GM13977 (cell line): ENCODE measurements at regions not wholly inside any gene's neighbourhood (a gene's known extent, or its start where the extent isn't known, plus 50 kb on each side); places are given as distances from the start of the nearest gene placed in this dataset.

ENCODE experiments used
- DNase-seq: peaks from one replicate; pipeline ENCODE4 v3.0.0; 2012; ENCODE audit warnings: low spot score
- in situ Hi-C: fragments of 300-500 bp; cut with MboI; formaldehyde crosslinking; loops from one replicate; pipeline ENCODE4 v1.12.0; 2022; ENCODE audit warnings: low sequenced_read_pairs, low pct_unique_long_range_greater_than_20kb, mixed read lengths, inconsistent platforms; ENCODE audit not compliant: unreplicated experiment
- TF ChIP-seq, protein P1 (sequence below): IDR thresholded peaks from 2 replicates; pipeline ENCODE4 v1.5.1; 2012; ENCODE audit warnings: mild to moderate bottlenecking, control low read depth; ENCODE audit not compliant: insufficient read depth; ENCODE audit errors: extremely low read depth, missing control alignments

DNA sequence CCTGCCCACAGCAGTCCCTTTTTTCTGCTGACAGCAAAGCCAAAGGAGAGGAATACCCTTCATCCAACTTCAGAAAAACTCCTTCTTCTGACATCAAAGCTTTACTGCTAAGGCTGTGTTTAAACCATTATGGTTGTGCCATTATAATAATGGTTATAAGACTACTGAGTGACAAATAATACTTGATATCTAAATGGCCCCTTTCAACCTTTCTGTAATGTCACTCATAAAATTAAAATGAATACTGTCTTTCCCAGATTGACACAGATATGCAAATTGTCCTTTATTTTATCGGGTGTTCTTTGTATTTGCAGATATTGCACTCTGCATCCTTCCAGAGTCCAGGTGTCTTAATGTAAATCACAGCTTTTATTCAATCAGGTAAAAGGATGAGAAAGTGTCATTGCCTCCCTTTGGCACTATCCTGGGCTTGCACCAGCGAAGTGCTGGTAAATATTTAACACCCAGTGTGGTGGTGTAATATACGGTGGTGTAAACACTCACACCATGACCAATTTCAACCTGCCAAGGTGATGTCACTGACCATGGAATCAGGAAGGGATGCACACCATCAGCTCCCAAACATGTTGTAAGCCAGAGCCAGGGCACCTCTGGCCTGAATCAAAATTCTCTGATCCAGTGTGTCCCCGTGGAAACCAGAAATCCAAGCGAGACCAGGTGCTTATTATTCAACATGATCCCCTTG lies 139.4 kb upstream of the TENM3 start:
- TF ChIP-seq, protein P1, sequence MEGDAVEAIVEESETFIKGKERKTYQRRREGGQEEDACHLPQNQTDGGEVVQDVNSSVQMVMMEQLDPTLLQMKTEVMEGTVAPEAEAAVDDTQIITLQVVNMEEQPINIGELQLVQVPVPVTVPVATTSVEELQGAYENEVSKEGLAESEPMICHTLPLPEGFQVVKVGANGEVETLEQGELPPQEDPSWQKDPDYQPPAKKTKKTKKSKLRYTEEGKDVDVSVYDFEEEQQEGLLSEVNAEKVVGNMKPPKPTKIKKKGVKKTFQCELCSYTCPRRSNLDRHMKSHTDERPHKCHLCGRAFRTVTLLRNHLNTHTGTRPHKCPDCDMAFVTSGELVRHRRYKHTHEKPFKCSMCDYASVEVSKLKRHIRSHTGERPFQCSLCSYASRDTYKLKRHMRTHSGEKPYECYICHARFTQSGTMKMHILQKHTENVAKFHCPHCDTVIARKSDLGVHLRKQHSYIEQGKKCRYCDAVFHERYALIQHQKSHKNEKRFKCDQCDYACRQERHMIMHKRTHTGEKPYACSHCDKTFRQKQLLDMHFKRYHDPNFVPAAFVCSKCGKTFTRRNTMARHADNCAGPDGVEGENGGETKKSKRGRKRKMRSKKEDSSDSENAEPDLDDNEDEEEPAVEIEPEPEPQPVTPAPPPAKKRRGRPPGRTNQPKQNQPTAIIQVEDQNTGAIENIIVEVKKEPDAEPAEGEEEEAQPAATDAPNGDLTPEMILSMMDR: no peak
- in situ Hi-C loops: no loop called here
- DNase-seq: no peak

DNA sequence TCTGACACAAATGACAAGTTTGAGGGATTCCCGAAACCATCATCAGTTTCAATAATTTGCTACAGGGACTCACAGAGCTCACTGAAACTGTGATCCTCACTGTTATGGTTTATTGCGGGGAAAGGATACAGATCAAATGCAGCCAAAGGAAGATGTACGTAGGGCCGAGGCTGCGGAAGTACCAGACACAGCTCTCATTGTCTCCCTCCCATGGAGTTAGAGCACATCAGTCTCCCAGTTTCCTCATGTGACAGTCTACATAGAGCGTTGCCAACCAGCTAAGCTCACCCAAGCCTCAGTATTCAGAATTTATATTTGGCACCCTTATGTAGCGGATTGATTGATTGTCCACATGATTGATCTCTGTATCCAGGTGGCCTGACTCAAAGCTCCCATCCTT lies 137.8 kb upstream of the TENM3 start:
- in situ Hi-C loops: no loop called here
- no peak for DNase-seq
- TF ChIP-seq, protein P1: no peak

DNA sequence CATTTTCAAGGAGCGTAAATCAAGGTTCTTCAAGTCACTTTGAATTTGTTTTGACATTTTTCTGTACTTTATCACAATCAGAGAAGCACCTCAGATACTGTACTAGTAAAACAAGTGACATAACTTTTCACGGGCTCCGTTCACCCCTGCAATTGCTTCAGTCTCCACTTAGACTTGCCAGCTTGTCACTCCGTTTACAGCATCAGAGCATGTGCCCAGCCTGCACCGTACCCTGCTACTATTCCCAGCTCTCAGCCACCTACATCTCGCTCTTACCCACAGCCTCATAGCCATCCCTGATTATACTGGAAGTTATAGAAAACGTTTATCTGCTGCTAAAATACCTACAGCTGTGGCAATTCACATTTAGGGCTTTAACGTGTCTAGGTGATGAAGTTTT lies 135.3 kb upstream of the TENM3 start:
- DNase-seq: no peak
- TF ChIP-seq, protein P1: no peak
- in situ Hi-C loops: no loop called here

DNA sequence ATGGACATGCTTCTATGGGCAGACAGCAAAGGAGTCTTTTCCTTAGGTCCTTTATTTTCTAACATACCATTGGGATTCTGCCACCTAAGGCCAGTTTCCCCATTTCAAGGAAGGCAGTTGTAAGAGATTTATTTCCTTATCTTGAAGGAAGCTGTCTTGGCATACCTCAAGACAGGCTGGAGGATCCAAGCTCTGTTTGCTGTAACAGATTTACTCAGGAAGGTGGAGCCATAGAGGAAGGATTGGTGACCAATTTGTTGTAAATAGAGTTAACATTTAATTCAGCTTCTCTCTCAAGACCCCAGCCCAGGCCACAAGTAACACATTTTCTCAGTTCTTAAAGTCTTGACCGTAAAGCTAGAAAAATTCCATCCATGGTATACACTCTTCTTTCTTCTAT lies 131.6 kb upstream of the TENM3 start:
- TF ChIP-seq, protein P1: no peak
- in situ Hi-C loops: no loop called here
- DNase-seq: no peak

DNA sequence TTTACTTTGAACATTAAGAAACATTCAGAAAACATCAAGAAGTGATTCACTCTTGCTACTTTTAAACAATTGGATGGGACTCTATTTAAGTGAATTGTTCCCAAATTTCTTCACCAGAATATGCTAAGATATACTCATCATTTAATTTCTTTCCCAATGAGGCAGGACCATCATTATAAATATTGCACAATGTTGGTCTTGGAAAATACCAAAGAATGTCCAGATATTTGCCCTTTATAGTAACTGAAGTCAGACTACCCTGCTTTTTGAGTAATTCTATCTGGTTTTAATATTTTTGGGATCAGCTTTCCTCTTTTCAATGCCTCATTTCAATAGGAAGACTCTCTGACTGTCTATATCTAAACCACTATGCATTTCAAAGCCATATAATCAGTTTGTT lies 129.4 kb upstream of the TENM3 start:
- in situ Hi-C loops: no loop called here
- no peak for DNase-seq
- TF ChIP-seq, protein P1: no peak

DNA sequence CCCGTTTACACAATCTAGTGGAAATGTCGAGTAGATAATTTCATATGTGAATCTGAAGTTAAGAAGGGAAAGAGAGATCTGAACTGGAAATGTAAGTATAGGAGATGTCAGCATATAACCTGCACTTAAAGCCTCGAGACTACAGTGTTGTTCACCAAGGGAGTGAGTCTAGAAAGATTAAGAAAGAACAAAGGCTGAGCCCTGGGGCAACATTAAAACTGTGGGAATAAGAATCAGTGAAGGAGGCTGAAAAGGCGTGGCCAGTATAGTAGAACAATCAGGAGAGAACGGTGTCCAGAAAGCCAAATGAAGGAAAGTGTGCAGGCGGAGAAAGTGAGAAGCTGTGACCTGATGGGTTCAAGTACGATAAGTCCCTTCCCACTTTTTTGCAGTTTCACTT lies 118.8 kb upstream of the TENM3 start:
- TF ChIP-seq, protein P1: no peak
- in situ Hi-C loops: no loop called here
- DNase-seq: no peak
